HFFc6 (cell line): ENCODE measurements at regions not wholly inside any gene's neighbourhood (a gene's known extent, or its start where the extent isn't known, plus 50 kb on each side); places are given as distances from the start of the nearest gene placed in this dataset.

Experiments used
- DNase-seq: peaks from one replicate; pipeline ENCODE4 v3.0.0-alpha.2; 2018
- H3K27ac Mint-ChIP-seq: 2 replicates; pipeline ENCODE4 v1.8.0; 2020; ENCODE audit warnings: mild to moderate bottlenecking, mixed read lengths
- H3K27me3 Mint-ChIP-seq: 2 replicates; pipeline ENCODE4 v1.8.0; 2021; ENCODE audit warnings: mild to moderate bottlenecking, moderate library complexity, mixed read lengths; ENCODE audit not compliant: insufficient read depth
- H3K36me3 Mint-ChIP-seq: 2 replicates; pipeline ENCODE4 v1.8.0; 2021; ENCODE audit warnings: low read depth, mixed read lengths
- H3K4me1 Mint-ChIP-seq: 2 replicates; pipeline ENCODE4 v1.8.0; 2020; ENCODE audit warnings: low read depth, mixed read lengths
- H3K4me3 Mint-ChIP-seq: 2 replicates; pipeline ENCODE4 v1.8.0; 2020; ENCODE audit warnings: mild to moderate bottlenecking, moderate library complexity, mixed read lengths
- H3K9me3 Mint-ChIP-seq: 2 replicates; pipeline ENCODE4 v1.8.0; 2020; ENCODE audit warnings: mild to moderate bottlenecking, mixed read lengths
- TF ChIP-seq, protein P1 (sequence below): fragments of 200-600 bp; sonication (generic); IDR thresholded peaks from 2 replicates; pipeline ENCODE4 v1.5.0; 2021; ENCODE audit warnings: antibody characterized with exemption, mild to moderate bottlenecking

- Mint-ChIP-seq H3K36me3 (no peaks in the 10 kb centered on the region; the same call in 1 of the 2 replicates), H3K27me3 (no peaks in the 10 kb centered on the region), H3K27ac (no peak overlapping the region), H3K4me1 (no peaks in the 10 kb centered on the region), H3K9me3 (peaks cover 26% of the 10 kb centered on the region), H3K4me3 (no peak overlapping the region)
- no peak for DNase-seq
- TF ChIP-seq, protein P1, sequence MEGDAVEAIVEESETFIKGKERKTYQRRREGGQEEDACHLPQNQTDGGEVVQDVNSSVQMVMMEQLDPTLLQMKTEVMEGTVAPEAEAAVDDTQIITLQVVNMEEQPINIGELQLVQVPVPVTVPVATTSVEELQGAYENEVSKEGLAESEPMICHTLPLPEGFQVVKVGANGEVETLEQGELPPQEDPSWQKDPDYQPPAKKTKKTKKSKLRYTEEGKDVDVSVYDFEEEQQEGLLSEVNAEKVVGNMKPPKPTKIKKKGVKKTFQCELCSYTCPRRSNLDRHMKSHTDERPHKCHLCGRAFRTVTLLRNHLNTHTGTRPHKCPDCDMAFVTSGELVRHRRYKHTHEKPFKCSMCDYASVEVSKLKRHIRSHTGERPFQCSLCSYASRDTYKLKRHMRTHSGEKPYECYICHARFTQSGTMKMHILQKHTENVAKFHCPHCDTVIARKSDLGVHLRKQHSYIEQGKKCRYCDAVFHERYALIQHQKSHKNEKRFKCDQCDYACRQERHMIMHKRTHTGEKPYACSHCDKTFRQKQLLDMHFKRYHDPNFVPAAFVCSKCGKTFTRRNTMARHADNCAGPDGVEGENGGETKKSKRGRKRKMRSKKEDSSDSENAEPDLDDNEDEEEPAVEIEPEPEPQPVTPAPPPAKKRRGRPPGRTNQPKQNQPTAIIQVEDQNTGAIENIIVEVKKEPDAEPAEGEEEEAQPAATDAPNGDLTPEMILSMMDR, result no peak
Measured at GRCh38 chr13:93007928-93008327, 218.7 kb upstream of the GPC6 start.

- Mint-ChIP-seq H3K27ac (no peak overlapping the region), H3K9me3 (peaks cover 62% of the 10 kb centered on the region), H3K4me3 (no peak overlapping the region), H3K4me1 (no peaks in the 10 kb centered on the region), H3K36me3 (peaks cover 14% of the 10 kb centered on the region; the same call in 1 of the 2 replicates), H3K27me3 (no peaks in the 10 kb centered on the region)
- TF ChIP-seq, protein P1, result no peak
- DNase-seq, result no peak
Measured at GRCh38 chr13:93017493-93018112, 209.0 kb upstream of the GPC6 start.

DNA sequence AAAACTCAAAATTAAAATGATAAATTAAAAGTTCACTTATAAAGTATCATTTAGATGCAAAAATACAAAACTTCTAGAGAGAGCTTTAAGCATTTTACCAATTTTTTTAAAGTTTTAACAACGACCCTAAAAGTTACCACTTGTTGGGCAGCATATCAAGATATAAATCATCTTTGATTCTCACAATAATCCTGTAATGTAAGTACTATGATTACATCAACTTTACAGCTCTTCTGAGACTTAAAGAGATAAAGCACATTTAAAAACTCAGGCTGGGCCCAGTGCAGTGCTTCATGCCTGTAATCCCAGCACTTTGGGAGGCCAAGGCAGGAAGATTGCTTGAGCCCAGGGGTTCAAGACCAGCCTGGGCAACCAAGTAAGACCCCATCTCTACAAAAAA lies 202.7 kb upstream of the GPC6 start:
- Mint-ChIP-seq H3K4me1 (no peaks in the 10 kb centered on the region), H3K27ac (no peak overlapping the region), H3K27me3 (no peaks in the 10 kb centered on the region), H3K4me3 (no peak overlapping the region), H3K36me3 (peaks cover 9% of the 10 kb centered on the region; the same call in 1 of the 2 replicates), H3K9me3 (peaks cover 13% of the 10 kb centered on the region)
- TF ChIP-seq, protein P1, result no peak
- no peak for DNase-seq

DNA sequence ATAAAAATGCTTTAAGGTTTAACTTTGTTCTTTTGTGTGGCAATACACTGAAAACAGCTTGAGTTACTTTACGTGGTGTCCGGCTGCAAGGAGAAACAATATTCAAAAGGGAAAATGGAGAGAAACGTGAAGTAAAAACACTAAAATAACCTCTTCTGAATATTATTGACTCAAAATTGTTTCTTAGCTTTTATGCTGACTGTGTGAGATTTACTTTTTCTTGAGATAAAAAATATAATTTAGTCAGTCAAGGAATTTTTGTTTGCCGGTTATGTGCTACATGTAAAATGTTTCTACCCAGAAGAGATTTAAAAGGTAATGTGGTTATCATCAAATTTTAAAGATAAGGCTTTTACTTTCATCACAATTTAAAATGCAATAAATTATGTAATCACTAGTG lies 200.6 kb upstream of the GPC6 start:
- DNase-seq, result no peak
- Mint-ChIP-seq H3K36me3 (0 out of 2 replicates have a peak, but pooled peaks cover under 1% of the 10 kb centered on the region), H3K27me3 (no peaks in the 10 kb centered on the region), H3K27ac (no peak overlapping the region), H3K9me3 (peaks cover 10% of the 10 kb centered on the region), H3K4me1 (no peaks in the 10 kb centered on the region), H3K4me3 (no peak overlapping the region)
- TF ChIP-seq, protein P1, result no peak

GRCh38 chr13:93029536-93029935 lies 197.1 kb upstream of the GPC6 start:
- Mint-ChIP-seq H3K4me1 (no peaks in the 10 kb centered on the region), H3K9me3 (peaks cover 13% of the 10 kb centered on the region; the same call in 1 of the 2 replicates), H3K27ac (no peak overlapping the region), H3K36me3 (no peaks in the 10 kb centered on the region), H3K4me3 (no peak overlapping the region), H3K27me3 (no peaks in the 10 kb centered on the region)
- TF ChIP-seq, protein P1, result no peak
- DNase-seq, result no peak
